GM18520 (cell line): ENCODE measurements at regions not wholly inside any gene's neighbourhood (a gene's known extent, or its start where the extent isn't known, plus 50 kb on each side); places are given as distances from the start of the nearest gene placed in this dataset.
"Not testable (repeated sequence)": the region's sequence is repeated elsewhere in the genome, so short reads cannot be mapped to it uniquely, and the experiment has no call there.

Experiments used
- ATAC-seq: cut with Tn5 transposase; IDR thresholded peaks from one replicate; pipeline ENCODE4 v1.9.1; 2021; ENCODE audit not compliant: unreplicated experiment

GRCh38 chr1:120941066-120941465 is 51.5 kb downstream of the PPIAL4A start:
- not testable (repeated sequence) for ATAC-seq

GRCh38 chr1:120941836-120942217 is 52.3 kb downstream of the PPIAL4A start:
- ATAC-seq = not testable (repeated sequence)

GRCh38 chr1:120942218-120942944 is 52.8 kb downstream of the PPIAL4A start:
- ATAC-seq = peak; percentile 50

GRCh38 chr1:120942945-120943319 is 53.4 kb downstream of the PPIAL4A start:
- not testable (repeated sequence) for ATAC-seq

DNA sequence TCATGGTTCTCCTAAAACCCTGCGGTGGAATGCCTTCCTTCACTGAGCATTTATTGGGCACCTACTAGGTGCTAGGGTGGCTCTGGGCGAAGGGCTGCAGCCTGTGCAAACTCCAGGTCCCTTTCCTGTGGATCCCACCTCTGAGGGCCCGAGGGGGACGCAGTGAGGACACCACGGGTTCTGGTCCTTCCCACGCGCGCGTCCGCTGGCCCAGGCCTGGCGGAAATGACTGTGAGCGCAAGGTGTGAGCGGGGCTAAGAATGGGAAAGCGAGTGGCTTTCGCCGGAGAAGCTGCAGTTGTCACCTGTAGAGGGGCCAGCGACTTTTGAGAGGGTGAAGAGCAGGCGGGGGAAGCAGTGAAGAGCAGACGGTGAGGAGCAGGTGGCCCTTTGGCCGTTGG is 55.1 kb downstream of the PPIAL4A start:
- not testable (repeated sequence) for ATAC-seq

- ATAC-seq = not testable (repeated sequence)
Measured at GRCh38 chr1:120945122-120945521, 55.6 kb downstream of the PPIAL4A start.

- ATAC-seq = not testable (repeated sequence)
Measured at GRCh38 chr1:120947114-120947513, 57.5 kb downstream of the PPIAL4A start.

DNA sequence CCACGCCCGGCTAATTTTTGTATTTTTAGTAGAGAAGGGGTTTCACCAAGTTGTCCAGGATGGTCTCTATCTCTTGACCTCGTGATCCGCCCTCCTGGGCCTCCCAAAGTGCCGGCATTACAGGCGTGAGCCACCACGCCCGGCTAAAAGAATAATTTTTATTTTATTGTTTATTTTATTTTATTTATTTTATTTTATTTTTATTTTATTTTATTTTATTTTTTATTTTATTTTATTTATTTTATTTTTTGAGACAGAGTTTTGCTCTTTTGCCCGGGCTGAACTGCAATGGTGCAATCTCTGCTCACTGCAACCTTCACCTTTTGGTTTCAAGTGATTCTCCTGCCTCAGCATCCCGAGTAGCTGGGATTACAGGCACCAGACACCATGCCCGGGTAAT is 60.2 kb downstream of the PPIAL4A start:
- not testable (repeated sequence) for ATAC-seq

DNA sequence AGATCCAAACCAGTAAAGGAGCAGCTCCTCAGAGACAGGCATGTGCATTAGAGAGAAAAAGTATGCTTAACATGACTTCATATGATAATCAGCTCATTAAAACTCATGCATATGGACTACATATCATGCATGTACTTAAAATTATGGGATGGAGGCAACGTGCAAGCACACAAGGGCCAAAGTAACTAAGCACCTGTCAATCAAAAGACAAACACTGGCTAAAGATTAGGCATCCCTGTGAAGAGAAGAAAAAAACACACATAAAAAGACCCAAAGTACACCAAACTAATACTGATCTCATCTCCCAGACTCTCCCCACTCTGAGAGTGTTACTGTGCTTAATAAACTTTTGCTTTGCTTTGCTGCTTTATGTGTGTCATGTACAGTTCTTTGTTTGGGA is 61.1 kb downstream of the PPIAL4A start:
- not testable (repeated sequence) for ATAC-seq

DNA sequence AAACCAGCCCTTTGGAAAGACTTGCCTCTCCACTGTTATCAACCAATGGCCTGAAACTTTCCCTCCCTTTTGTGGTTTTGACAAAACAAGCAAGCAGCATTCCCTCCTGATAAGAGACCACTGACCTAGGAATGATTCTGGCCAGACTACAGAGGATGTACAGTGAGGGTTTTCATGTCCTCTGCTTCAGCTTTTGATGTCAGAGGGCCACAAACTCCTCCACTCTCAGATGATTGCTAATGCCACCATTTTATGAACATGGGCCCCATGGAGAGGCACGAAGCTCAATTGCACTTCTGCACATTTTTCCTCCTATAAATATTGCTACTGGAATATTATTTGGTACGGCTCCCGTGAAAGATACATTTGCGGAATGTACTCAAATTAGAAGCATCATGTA is 61.5 kb downstream of the PPIAL4A start:
- not testable (repeated sequence) for ATAC-seq

GRCh38 chr1:120952207-120952870 is 62.8 kb downstream of the PPIAL4A start:
- not testable (repeated sequence) for ATAC-seq

- not testable (repeated sequence) for ATAC-seq
Measured at GRCh38 chr1:120952871-120953265, 63.3 kb downstream of the PPIAL4A start.

DNA sequence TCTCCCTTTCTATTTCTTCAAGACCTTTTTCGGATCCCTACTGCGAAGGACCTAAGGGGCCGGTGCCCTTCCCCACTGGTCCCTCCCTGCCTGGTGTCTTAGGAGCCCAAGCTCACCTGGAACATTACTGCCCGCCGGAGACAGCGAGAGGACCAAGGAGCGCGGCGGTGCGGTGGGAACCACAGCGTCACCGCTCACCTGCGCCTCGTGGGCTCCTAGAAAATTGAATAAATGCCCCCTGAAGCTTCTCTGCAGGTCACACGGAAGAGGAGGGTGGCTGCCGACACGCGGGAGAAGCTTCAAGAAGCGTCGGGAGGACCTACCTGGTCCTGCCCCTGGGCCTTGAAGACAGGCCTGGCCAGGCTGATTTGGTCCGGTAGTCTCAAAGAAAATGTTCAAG is 65.2 kb downstream of the PPIAL4A start:
- ATAC-seq = no peak

GRCh38 chr1:120955961-120956360 is 66.4 kb downstream of the PPIAL4A start:
- ATAC-seq = not testable (repeated sequence)

DNA sequence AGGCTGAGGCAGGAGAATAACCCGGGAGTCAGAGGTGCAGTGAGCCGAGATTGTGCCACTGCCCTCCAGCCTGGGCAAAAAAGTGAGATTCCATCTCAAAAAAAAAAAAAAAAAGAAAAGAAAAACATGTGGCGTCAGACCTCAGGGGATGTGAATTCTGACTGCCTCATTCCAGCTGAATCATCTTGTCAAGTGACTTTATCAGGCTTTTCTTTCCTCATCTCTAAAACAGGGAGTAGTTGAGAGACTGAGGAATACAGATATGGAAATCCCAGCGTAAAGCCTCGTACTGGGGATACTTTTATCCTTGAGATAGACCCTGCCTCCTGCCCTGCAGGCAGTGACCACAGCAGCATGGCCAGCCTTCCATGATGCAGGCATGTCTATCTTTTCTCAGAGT is 76.4 kb downstream of the PPIAL4A start:
- not testable (repeated sequence) for ATAC-seq

- ATAC-seq = not testable (repeated sequence)
Measured at GRCh38 chr1:120972863-120973262, 83.3 kb downstream of the PPIAL4A start.

DNA sequence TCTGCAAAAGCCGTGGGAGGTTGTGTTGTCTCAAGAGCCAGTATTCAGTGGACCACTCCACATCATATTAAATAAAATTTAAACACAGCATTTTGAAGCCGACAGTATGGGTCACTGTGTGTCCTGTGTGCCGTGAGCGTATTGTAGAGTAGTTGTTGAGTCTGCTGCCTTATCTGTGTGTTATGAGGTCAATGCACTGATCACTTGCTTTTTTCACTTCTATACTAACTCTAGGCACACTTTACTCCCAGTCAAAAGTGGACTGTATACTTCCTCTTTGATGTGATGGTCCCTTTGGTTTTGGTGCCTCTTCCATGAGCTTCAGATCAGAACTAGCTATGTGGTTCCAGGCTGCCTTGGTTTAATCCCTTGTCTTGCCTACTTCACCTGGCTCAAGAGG is 84.3 kb downstream of the PPIAL4A start:
- ATAC-seq = not testable (repeated sequence)

GRCh38 chr1:120977279-120977678 is 87.7 kb downstream of the PPIAL4A start:
- not testable (repeated sequence) for ATAC-seq

DNA sequence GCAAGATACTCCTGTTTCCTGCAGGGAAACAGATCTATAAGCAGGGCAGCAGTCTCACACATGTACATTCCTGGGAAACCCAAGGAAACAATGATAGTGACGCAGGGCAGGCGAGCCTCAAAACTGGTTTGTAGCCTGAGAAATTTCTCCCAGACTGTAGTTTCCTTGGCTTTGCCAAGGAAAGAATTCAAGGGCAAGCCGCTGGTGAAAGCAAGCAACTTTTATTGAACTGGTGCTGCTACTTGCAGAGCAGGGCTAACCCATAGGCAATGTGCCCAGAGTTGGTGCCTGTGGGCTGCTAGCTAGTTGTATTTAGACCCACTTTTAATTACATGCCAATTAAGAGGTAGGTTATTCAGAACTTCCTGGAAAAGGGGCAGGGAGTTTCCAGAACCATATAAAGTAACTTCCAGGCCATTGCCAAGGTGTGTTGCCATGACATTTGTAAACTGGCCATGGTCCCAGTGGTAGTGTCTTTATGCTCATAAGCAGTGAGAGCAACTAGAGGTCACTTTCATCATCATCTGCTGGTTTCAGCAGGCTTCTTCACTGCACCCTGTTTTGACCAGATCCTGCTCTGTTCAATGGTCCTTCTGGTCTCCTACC is 92.0 kb downstream of the PPIAL4A start:
- ATAC-seq = not testable (repeated sequence)

GRCh38 chr1:120994614-120995013 is 105.0 kb downstream of the PPIAL4A start:
- not testable (repeated sequence) for ATAC-seq

DNA sequence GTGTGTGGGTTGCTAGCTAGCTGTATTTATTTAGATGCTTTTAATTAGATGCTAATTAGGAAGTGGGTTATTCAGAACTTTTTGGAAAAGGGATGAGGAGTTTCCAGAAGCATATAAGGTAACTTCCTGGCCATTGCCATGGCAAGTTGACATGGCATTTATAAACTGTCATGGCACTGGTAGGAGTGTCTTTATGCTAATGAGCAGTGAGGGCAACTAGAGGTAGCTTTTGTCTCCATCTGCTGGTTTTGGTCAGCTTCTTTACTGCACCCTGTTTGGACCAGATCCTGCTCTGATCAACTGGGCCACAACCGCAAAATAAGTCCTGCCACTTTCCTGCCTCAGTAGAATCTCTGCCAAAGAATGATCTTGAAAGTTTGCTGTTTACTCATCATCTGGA is 105.5 kb downstream of the PPIAL4A start:
- not testable (repeated sequence) for ATAC-seq
